Hepatic stellate cell (primary cell): ENCODE measurements at regions not wholly inside any gene's neighbourhood (a gene's known extent, or its start where the extent isn't known, plus 50 kb on each side); places are given as distances from the start of the nearest gene placed in this dataset.
"Not testable (repeated sequence)": the region's sequence is repeated elsewhere in the genome, so short reads cannot be mapped to it uniquely, and the experiment has no call there.

Experiments used
- DNase-seq: peaks from one replicate; pipeline ENCODE4 v3.0.0; 2011; ENCODE audit warnings: low spot score

- no peak for DNase-seq
Observed at GRCh38 chr11:29484548-29484947, 532.3 kb downstream of the KCNA4 start.

- DNase-seq = no peak
Observed at GRCh38 chr11:29483831-29484230, 533.0 kb downstream of the KCNA4 start.

GRCh38 chr11:29482510-29482909 lies 534.3 kb downstream of the KCNA4 start:
- DNase-seq = no peak

GRCh38 chr11:29481738-29482137 lies 535.1 kb downstream of the KCNA4 start:
- DNase-seq = no peak

- DNase-seq = no peak
Observed at GRCh38 chr11:29480981-29481380, 535.8 kb downstream of the KCNA4 start.

GRCh38 chr11:29458252-29458651 lies 558.6 kb downstream of the KCNA4 start:
- DNase-seq = no peak

- DNase-seq = no peak
Observed at GRCh38 chr11:29452146-29452545, 564.7 kb downstream of the KCNA4 start.

- no peak for DNase-seq
Observed at GRCh38 chr11:29449281-29450074, 567.4 kb downstream of the KCNA4 start.

GRCh38 chr11:29448246-29448877 lies 568.5 kb downstream of the KCNA4 start:
- DNase-seq = peak; percentile 8

GRCh38 chr11:29447821-29448220 lies 569.0 kb downstream of the KCNA4 start:
- no peak for DNase-seq

GRCh38 chr11:29446132-29446531 lies 570.7 kb downstream of the KCNA4 start:
- DNase-seq = no peak

GRCh38 chr11:29445191-29445590 lies 571.6 kb downstream of the KCNA4 start:
- DNase-seq = not testable (repeated sequence)

GRCh38 chr11:29438815-29439214 lies 578.0 kb downstream of the KCNA4 start:
- DNase-seq = no peak

GRCh38 chr11:29435421-29435820 lies 581.4 kb downstream of the KCNA4 start:
- DNase-seq = no peak

GRCh38 chr11:29432719-29433325 lies 584.0 kb downstream of the KCNA4 start:
- DNase-seq = peak; percentile 7

- no peak for DNase-seq
Observed at GRCh38 chr11:29405305-29405704, 611.5 kb downstream of the KCNA4 start.

GRCh38 chr11:29395555-29396072 lies 621.2 kb downstream of the KCNA4 start:
- no peak for DNase-seq

- DNase-seq = no peak
Observed at GRCh38 chr11:29389793-29390192, 627.0 kb downstream of the KCNA4 start.

GRCh38 chr11:29373725-29374124 lies 643.1 kb downstream of the KCNA4 start:
- no peak for DNase-seq

GRCh38 chr11:29368126-29368525 lies 648.7 kb downstream of the KCNA4 start:
- no peak for DNase-seq

GRCh38 chr11:29364006-29364405 lies 652.8 kb downstream of the KCNA4 start:
- DNase-seq = no peak

GRCh38 chr11:29361369-29361768 lies 655.5 kb downstream of the KCNA4 start:
- no peak for DNase-seq

- DNase-seq = no peak
Observed at GRCh38 chr11:29353833-29354232, 663.0 kb downstream of the KCNA4 start.
